SK-N-SH (cell line): ENCODE measurements at regions not wholly inside any gene's neighbourhood (a gene's known extent, or its start where the extent isn't known, plus 50 kb on each side); places are given as distances from the start of the nearest gene placed in this dataset.

Experiments used
- CTCF ChIP-seq: fragments of 200-600 bp; sonication (generic); IDR thresholded peaks from 2 replicates; pipeline ENCODE4 v1.6.1; 2017; ENCODE audit warnings: antibody characterized with exemption, mild to moderate bottlenecking, moderate library complexity
- JUND ChIP-seq: IDR thresholded peaks from 2 replicates; pipeline ENCODE4 v1.4.0; 2012
- POLR2AphosphoS5 ChIP-seq: IDR thresholded peaks from 2 replicates; pipeline ENCODE4 v1.6.1; 2012; ENCODE audit warnings: low read depth, low read length

DNA sequence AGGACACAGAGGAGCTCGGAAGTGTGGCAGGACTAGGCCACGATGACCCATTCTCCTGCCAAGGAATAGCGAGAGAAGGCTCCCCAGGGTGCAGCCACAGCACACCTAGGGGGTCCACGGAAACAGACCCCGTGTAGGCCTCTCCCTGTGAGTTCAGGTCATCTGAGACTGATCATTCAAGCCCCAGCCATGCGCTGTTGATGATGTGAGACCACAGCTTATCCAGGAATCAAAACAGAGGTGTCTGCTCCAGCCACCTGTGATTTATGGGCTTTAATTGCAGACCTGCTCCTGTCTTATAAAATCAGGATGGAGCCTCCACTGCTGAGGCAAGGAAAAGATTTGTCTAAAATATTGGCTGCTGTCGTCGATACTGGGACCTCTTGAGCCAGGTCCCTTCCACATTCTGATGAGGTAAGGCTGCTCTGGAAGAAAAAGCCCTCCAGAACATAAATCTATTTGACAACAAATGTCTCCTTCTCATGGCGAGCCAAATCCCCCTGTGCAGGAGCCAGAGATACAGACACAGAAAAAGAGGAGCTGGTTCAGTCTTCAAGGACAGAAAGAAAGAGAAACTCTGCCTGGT, 186.7 kb downstream of the TJP1 start:
- no peak for TF ChIP-seq POLR2AphosphoS5
- TF ChIP-seq JUND: no peak
- no peak for TF ChIP-seq CTCF
